ENCODE measurements at regions not wholly inside any gene's neighbourhood (a gene's known extent, or its start where the extent isn't known, plus 50 kb on each side); places are given as distances from the start of the nearest gene placed in this dataset.

DNA sequence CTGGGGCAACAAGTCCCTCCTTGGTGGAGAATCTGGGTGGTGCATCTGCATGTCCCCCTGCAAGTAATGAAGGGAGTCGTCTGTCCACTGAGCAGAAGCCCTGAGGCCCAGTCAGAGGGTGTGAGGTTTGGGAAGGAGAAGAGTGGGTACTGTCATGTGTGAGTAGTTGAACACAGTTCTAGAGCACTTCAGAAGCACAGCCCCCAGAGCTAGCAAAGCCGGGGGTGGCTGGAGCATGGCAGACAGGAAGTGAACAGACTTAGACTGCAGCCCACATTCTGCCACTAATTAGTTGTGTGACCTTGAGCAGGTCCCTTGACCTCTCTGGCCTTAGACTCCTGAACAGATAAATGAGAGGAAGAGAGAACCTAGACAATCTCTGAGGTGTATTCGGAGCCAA is 207.6 kb downstream of the UACA start:
- no peak for DNase-seq

DNA sequence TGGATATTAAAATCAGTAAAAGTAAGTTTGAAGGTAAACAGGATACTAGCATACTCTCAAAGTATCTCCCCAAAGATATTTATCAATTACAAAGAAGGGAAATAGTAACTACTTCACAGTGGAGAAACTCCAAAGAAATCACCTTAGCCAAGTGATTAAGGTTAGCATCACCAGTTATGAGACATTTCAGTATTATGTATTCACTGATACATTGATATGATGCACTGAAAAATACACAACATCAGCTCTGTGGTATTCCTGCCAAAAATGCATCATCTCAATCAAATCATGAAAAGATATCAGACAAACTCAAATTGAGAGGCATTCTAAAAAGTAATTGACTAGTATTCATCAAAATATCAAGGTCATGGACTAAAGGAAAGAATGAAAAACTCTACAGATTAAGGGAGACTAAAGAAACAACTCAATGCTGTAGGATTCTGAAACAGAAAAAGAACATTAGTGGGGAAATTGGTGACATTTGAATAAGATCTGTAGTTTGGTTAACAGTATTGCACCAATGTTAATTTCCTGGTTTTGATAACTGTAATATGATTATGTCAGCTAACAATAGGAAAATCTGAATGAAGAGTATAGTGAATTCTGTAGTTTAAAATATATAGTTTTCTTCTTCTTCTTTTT is 215.4 kb downstream of the UACA start:
- DNase-seq: no peak

DNA sequence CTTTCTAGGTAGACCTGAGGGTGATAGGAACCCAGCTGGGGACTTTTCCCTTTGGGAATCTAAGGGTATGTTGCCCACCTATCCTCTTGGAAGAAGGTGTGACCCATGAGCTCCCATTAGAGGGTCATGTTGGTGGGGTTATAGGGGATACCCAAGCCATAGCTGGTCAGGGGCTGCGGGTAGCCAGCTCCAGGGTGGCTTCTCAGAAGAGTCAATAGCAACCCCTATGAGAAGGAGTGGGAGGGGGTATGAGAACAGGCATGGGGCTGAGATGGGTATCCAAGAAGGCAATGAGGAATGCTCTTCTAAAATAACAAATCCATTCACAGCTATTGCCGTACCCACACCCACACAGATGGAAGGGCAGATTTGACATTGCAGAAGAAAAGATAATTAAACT is 217.8 kb downstream of the UACA start:
- DNase-seq: no peak

DNA sequence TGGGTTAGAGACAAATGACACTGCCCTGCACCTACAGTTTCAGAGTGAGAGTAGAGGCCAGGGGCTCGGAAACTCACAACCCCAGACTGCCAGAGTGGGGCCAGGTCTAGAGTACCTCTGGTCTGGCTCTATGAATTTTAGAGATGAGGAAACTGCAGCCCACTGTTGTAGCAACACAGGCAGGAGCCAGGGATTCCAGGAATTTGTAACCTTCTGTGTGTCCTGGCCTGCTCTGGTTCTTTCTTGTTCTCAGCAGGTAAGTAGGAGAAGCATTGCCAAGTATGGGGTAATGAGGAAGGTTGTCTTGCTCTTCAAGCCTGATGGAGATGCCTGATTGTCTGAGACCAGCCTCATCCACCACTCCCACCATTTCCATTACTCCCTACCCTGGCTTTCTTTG is 221.8 kb downstream of the UACA start:
- no peak for DNase-seq

GRCh38 chr15:70539912-70540530 is 223.3 kb downstream of the UACA start:
- no peak for DNase-seq

GRCh38 chr15:70539409-70539808 is 223.9 kb downstream of the UACA start:
- DNase-seq: no peak

DNA sequence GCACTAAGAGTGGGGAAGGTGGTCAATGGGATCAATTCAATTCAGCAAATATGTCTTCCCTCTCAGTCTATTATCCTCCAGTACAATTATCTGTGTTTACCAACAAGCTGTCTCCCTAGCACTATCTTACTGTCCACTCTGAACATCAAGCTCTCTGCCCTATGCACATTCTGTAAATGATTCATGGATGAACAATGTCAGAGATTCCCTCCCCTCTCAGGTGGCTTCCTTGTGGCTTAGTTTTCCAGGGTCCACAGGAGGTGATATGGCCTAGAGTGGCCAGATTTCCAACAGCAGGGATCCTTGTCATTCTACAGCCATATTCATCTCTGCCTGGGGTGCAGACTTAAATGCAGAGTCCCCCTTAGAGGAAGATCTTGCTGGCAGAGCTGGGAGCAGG is 225.1 kb downstream of the UACA start:
- no peak for DNase-seq

- DNase-seq: no peak
These were observed 227.4 kb downstream of the UACA start for GRCh38 chr15:70535955-70536338.

DNA sequence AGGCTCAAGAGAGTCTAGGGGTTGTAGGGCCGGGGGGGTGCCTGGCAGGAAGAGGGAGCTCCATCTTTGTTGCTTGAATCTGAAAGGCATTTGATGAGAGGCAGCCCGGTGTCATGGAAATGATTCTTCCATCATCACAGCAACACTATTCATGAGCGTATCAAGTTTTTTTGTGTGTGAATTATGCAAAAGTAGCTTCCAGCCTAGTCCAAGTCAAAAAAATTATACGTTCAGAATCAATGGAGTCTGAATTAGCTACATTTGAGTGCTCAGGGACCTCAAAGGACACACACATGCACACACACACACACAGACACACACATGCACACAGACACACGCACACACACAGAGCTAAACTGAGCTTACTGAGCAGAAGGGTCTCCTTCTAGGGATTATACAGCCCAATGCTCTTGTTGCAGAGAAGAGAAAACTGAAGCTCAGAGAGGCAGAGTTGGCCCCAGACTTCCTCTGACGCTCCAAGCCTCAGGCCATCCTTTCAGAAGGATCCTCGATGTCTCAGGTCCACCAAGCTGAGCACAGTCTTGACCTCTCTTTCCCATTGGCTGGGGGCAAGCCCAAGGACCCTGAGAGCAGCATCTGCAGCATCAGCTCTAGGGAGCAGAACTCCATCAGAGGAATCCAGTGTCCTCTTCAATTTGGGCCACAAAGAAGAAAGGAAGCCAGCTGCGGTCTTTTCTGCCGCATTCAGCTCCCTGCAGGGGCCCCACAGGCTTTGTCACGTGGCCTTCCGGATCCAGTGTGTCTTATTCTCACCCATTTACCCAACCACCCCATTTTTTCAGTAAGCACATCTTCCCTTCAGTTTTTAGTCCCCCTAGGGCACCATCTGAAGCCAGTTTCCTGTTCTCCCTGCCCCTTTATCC is 228.0 kb downstream of the UACA start:
- DNase-seq: no peak

DNA sequence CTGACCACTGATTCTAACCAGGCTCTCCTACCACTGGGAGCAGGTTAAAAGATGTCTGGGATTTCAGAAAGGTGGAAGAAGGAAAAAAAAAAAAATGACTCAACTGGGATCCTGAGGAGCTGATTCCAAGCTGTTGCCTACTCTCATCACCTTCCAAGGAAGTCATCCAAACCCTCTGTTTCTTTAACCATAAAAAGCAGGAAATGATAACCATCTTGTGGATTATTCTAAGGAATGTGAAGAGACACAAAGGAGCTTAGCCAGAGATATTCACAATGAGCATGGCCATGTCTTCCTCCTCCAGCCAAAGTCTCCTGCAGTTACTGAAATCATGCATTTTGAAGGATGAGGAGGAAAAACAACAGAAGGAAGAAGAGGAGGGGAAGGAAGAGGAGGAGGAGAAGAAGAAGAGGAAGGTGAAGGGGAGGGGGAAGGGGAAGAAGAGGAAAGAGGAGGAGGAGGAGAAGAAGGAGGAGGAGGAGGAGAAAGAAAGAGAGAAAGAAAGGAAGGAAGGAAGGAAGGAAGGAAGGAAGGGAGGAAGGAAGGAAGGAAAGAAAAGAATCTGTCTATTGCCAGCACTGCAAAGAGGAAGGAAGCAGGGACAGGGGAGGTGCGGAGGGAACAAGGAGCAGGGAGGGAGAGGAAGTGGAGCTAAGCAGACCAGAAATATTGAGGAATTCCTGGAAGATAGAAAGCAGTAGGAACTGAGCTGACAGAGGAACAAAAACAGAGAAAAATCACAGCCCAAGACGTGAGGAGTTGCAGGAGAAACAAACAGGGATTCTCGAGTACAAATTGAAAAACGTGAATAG is 229.2 kb downstream of the UACA start:
- peak; percentile 31 for DNase-seq

GRCh38 chr15:70532531-70533186 is 230.7 kb downstream of the UACA start:
- DNase-seq: no peak

DNA sequence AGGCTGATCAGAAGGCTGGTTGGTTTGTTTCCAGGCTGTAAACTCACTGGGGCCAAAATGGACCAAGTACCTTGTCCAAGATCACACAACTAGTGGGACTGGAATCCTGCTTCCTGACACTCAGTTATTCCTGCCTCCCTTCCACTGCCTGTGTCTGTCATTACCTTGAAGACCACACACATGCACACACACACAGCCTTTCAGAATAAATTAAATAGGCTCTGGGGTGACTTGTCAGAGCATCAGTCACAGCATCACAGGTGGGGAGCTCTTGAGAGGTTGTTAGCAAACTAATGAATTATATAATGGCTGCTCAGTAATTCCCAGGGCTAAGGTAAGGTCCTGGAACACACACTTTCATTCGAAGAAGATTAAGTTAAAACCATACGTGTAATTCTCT is 231.8 kb downstream of the UACA start:
- no peak for DNase-seq

DNA sequence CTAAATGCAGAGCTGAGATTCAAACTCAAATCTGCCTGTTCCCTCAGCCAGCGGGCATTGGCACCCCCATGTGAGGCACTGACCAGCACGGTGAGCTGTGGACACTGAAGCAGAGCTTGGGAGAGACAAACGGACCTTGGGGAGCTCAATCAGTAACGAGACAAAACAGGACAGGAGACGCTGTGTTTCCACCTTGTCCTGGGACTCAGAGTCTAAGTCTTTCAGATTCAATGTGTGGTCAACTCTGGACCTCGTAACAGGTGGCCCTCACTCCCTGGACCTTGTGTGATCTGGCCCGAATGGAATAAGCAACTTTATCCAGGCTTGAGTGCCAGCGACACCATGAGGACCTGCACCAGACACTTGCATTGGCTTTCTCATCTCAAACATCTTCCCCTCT is 232.5 kb downstream of the UACA start:
- no peak for DNase-seq

DNA sequence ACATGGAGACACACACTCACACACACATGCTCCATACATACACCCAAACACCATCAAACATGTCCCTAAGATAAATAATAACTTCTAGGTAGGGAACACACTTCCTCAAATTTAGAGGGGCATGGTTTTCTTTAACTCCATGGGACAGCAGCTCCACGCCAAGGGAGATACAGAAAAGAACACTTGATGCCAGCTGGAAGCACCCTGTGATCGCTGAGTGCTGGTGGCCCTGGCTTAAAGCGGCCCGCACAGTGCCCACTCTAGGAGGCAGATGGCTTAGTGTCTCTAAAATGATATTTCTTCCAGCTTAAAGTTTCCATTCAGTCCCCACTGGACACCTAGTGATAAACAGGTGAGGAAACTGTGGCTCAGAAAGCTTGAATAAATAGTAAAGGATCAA is 232.9 kb downstream of the UACA start:
- DNase-seq: no peak

- DNase-seq: no peak
These were observed 233.3 kb downstream of the UACA start for GRCh38 chr15:70530017-70530499.

DNA sequence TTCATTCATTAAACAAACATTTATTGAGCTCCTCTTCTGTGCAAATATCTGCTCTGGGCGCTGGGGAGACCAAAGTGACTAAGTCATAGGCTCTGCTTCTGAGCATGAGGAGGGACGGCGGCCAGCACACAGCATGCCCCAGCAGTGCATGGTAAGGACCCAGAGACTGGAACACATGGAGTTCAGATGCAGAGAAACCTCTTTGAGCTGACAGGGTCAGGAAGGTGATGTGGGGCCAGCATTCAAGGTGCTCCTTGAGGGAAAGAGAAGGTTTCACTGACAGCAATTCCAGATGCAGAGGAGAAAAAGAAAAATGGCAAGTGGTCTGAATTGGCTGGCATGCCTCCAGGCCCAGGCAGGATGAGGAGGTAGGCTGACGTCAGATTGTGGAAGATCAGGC is 234.5 kb downstream of the UACA start:
- no peak for DNase-seq

DNA sequence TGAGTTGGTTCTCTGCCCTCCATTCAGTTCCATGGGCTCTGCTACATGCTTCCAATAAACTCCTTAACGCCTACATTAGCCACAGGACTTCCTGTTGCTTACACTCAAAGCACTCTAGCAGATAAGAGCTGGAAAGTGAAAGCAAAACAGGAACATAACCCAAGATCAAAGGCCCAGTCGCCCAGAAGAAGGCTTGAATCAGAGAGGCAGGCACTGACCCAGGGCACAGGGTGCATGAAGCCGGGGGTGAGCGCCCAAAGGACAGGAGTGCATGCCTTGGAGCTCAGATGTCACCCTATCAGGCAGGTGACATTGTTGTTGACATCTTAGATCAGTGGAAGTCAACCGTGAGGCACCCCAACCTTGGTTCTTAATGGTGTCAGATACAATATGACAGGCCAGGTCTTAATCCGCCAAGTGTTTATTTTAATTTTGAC is 235.1 kb downstream of the UACA start:
- DNase-seq: peak; percentile 13

DNA sequence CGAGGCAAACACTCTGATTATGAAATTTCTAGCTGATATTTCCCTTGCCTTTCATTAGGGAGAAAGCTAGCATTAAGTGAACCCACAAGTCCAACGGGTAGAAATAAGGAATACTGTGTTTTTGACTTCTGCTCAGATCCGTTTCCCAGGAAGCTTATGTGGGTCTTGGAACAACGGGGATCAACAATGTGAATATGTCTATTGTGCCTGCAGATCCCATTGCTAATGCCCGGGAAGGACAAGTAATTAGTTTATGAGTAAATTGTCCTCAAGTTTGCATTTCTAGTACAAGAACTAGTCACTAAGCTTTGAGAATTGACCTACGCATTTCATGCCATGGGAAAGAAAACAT is 236.4 kb downstream of the UACA start:
- no peak for DNase-seq

GRCh38 chr15:70526221-70526973 is 237.0 kb downstream of the UACA start:
- peak; percentile 87 for DNase-seq

GRCh38 chr15:70525551-70525950 is 237.8 kb downstream of the UACA start:
- DNase-seq: no peak

DNA sequence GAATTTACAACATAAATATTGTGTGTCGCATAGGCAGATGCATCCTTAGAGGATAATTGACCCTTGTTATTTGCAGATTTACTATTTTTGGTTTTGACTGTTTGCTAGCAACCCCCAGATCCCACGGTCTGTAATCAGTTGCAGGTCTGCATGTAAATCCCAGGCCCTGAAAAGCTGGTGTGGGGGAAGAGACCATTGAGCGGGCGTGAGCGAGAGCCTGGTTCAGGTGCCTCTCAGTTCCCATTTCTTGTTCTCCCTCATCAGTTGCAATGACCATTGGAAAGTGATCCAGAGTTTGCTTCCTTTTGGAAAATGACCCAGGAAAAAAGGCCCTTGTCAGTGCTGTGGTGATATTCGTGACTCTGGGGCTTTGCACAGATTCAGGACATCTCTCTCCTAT is 238.9 kb downstream of the UACA start:
- DNase-seq: no peak

DNA sequence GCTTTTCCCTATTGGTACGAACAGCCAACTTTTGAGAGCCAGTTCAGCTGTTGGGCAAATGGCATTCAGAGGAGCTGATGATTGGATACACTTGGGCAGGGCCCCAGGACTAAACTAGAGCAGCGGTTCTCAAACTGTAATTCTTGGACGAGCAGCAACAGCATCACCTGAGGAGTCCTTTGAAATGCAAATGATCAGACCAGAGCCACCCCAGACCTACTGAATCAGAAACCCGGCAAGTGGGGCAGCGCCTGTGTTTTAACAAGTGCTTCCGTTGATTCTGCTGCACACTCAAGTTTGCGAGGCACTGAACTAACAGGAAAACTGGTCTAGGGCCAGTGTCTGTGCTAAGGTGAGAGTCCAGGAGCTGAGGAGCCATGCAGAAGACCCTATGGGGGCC is 239.7 kb downstream of the UACA start:
- DNase-seq: no peak

Measured in fibroblast of skin of scalp (primary cell).